Adrenal gland (tissue), 9 donors: ENCODE measurements at regions not wholly inside any gene's neighbourhood (a gene's known extent, or its start where the extent isn't known, plus 50 kb on each side); places are given as distances from the start of the nearest gene placed in this dataset.

Source experiments
- DNase-seq, 7 donors: peaks; one replicate each; pipeline ENCODE4 v3.0.0-alpha.2; 2019 to 2020
- H3K27ac ChIP-seq, 5 donors: fragments of 200-600 bp; sonication (generic) in 4 of 5; 1 replicate in 3 of 5; 2 replicates in 2 of 5; pipeline versions ENCODE4 v1.5.1 to v1.8.0; 2016 to 2020; ENCODE audit warnings: mild to moderate bottlenecking in 1 of 5
- H3K27me3 ChIP-seq: fragments of 200-600 bp; 2 replicates; pipeline ENCODE4 v1.8.0; 2021
- H3K36me3 ChIP-seq, 2 donors: fragments of 200-600 bp; replicated peaks in 1 of 2; 1 replicate in 1 of 2; 2 replicates in 1 of 2; pipeline versions ENCODE4 v1.5.1 to v1.8.0; 2018 to 2022
- H3K4me1 ChIP-seq, 2 donors: fragments of 200-600 bp; replicated peaks in 1 of 2; 1 replicate in 1 of 2; 2 replicates in 1 of 2; pipeline versions ENCODE4 v1.5.1 to v1.8.0; 2018 to 2021
- H3K4me3 ChIP-seq, 4 donors: fragments of 200-600 bp; sonication (generic) in 3 of 4; one replicate each; pipeline ENCODE4 v1.5.1; 2016 to 2018
- H3K9me3 ChIP-seq, 3 donors: fragments of 200-600 bp; sonication (generic) in 1 of 3; replicated peaks in 1 of 3; 1 replicate in 2 of 3; 2 replicates in 1 of 3; pipeline versions ENCODE4 v1.5.1 to v1.8.0; 2016 to 2021
- CTCF ChIP-seq, 6 experiments: fragments of 450-650 bp in 4 of 6; fragments of 200-600 bp in 2 of 6; sonication (generic) in 1 of 6; IDR thresholded peaks; 1 replicate in 5 of 6; 2 replicates in 1 of 6; pipeline versions ENCODE4 v1.5.1 to v1.8.0; 2016 to 2021; ENCODE audit warnings: antibody characterized with exemption in 6 of 6, mild to moderate bottlenecking in 2 of 6, moderate library complexity in 1 of 6
- POLR2A ChIP-seq, 2 donors: fragments of 450-650 bp; IDR thresholded peaks; one replicate each; pipeline ENCODE4 v1.6.1; 2017; ENCODE audit warnings: antibody characterized with exemption in 2 of 2, mild to moderate bottlenecking in 2 of 2, moderate library complexity in 1 of 2
- WGBS, 4 donors: extraction: QIAGEN DNeasy Blood & Tissue Kit in 2 of 4; methylation state at CpG; one replicate each; pipeline versions ENCODE4 v1.1.5 to v1.1.7; 2013 to 2017; 5-methylcytosine and 5-hydroxymethylcytosine counted together
- intact Hi-C, 2 donors: fragments of 100-400 bp; cut with DNase I; formaldehyde crosslinking; loops; one replicate each; pipeline versions ENCODE4 v1.14.1 to v1.15.0; 2022 to 2023
- donor health status: healthy with polysubstance abuse.
- donor health status: Bipolar disorder and iron deficiency.
- donor health status: DM: yes; HTN: yes; CAD: no.
- donor health status: DM: no; HTN: no; CAD: no.
- donor health status: DM: no; HTN: no; CAD: no.

GRCh38 chr3:106540743-106541142 lies 671.9 kb upstream of the CBLB start:
- Histone ChIP-seq H3K27me3 (no peaks in the 10 kb centered on the region), H3K4me1 (no peaks in the 10 kb centered on the region), H3K27ac (no peak overlapping the region), H3K36me3 (no peaks in the 10 kb centered on the region), H3K9me3 (no peaks in the 10 kb centered on the region), H3K4me3 (no peak overlapping the region)
- no peak for TF ChIP-seq CTCF (IDR thresholded peaks at IDR 0.05)
- no peak for TF ChIP-seq POLR2A (IDR thresholded peaks at IDR 0.05)
- 93 to 97% (median 96%) methylated on average over 3 of the region's 3 CpGs for WGBS, 4 donors
- no peak for DNase-seq
- intact Hi-C loops: no loop called here

GRCh38 chr3:106542101-106542769 lies 673.4 kb upstream of the CBLB start:
- intact Hi-C loops: no loop called here
- no peaks in the 10 kb centered on the region for H3K27me3 ChIP-seq
- no peak for TF ChIP-seq POLR2A (IDR thresholded peaks at IDR 0.05)
- TF ChIP-seq CTCF (IDR thresholded peaks at IDR 0.05): no peak
- no peaks in the 10 kb centered on the region for H3K9me3 ChIP-seq
- no peaks in the 10 kb centered on the region for H3K36me3 ChIP-seq
- no peak for DNase-seq
- WGBS, 4 donors: 71 to 73% (median 72%) methylated on average over 6 of the region's 6 CpGs
- H3K4me3 ChIP-seq: no peak overlapping the region
- no peaks in the 10 kb centered on the region for H3K4me1 ChIP-seq
- no peak overlapping the region for H3K27ac ChIP-seq

GRCh38 chr3:106552351-106553043 lies 683.7 kb upstream of the CBLB start:
- no peak for TF ChIP-seq CTCF (IDR thresholded peaks at IDR 0.05)
- Histone ChIP-seq H3K36me3 (no peaks in the 10 kb centered on the region), H3K4me3 (no peak overlapping the region), H3K9me3 (no peaks in the 10 kb centered on the region), H3K27ac (no peak overlapping the region), H3K27me3 (no peaks in the 10 kb centered on the region), H3K4me1 (no peaks in the 10 kb centered on the region)
- intact Hi-C loops: no loop called here
- no peak for DNase-seq
- WGBS, 4 donors: 82 to 97% (median 94%) methylated on average over 4 of the region's 4 CpGs

GRCh38 chr3:106560451-106560966 lies 691.7 kb upstream of the CBLB start:
- no peaks in the 10 kb centered on the region for H3K36me3 ChIP-seq
- WGBS, 4 donors: 82 to 89% (median 87%) methylated on average over 3 of the region's 3 CpGs
- H3K4me3 ChIP-seq: no peak overlapping the region
- no peaks in the 10 kb centered on the region for H3K9me3 ChIP-seq
- DNase-seq: no peak
- intact Hi-C loops: no loop called here
- H3K27ac ChIP-seq: no peak overlapping the region
- H3K27me3 ChIP-seq: no peaks in the 10 kb centered on the region
- TF ChIP-seq CTCF (IDR thresholded peaks at IDR 0.05): no peak
- no peak for TF ChIP-seq POLR2A (IDR thresholded peaks at IDR 0.05)
- no peaks in the 10 kb centered on the region for H3K4me1 ChIP-seq
